Suprapubic skin (tissue), 4 donors: ENCODE measurements at regions not wholly inside any gene's neighbourhood (a gene's known extent, or its start where the extent isn't known, plus 50 kb on each side); places are given as distances from the start of the nearest gene placed in this dataset.
"Not testable (repeated sequence)": the region's sequence is repeated elsewhere in the genome, so short reads cannot be mapped to it uniquely, and the experiment has no call there.

Experiments
- EP300 ChIP-seq: sonication (generic); formaldehyde crosslinking; IDR thresholded peaks from one replicate; pipeline ENCODE4 v1.6.1; 2017; ENCODE audit warnings: antibody characterized with exemption
- POLR2AphosphoS5 ChIP-seq, 3 donors: sonication (generic); formaldehyde crosslinking; IDR thresholded peaks; one replicate each; pipeline ENCODE4 v1.6.1; 2017; ENCODE audit warnings: antibody characterized with exemption in 3 of 3

DNA sequence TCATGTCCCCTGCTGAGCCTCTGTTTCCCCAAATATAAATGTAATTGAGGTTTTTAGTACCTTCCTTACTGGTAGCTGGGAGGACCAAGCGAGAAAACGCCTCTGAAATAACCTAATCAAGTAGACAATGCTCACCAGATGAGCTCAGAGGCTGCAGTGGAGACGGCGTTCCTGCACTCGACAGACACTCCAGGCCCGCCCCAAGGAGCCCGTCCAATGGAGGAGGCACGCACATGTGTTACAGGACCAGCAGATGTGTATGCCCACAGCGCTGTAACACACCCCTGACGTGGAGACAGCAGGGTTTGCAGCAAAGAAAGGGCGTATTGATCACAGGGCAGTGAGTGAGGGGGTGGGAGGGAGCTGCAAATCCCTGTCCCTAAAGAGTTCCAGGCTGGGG is 120.8 kb upstream of the FOXD4L5 start:
- TF ChIP-seq EP300; POLR2AphosphoS5 (IDR thresholded peaks at IDR 0.05): not testable (repeated sequence)
